Esophagus muscularis mucosa (tissue), 4 donors: ENCODE measurements at regions not wholly inside any gene's neighbourhood (a gene's known extent, or its start where the extent isn't known, plus 50 kb on each side); places are given as distances from the start of the nearest gene placed in this dataset.

Experiments
- DNase-seq: peaks from one replicate; pipeline ENCODE4 v3.0.0-alpha.2; 2017; ENCODE audit errors: extremely low spot score
- H3K27ac ChIP-seq, 4 donors: fragments of 200-600 bp; sonication (generic); replicated peaks in 1 of 4; 1 replicate in 3 of 4; 2 replicates in 1 of 4; pipeline ENCODE4 v1.5.1; 2016 to 2019; ENCODE audit warnings: mild to moderate bottlenecking in 1 of 4
- H3K27me3 ChIP-seq, 4 donors: fragments of 200-600 bp; sonication (generic); one replicate each; pipeline versions ENCODE4 v1.5.1 to v1.6.0; 2016 to 2019
- H3K36me3 ChIP-seq, 4 donors: fragments of 200-600 bp; sonication (generic); one replicate each; pipeline ENCODE4 v1.5.1; 2016 to 2019
- H3K4me1 ChIP-seq, 4 donors: fragments of 200-600 bp; sonication (generic); one replicate each; pipeline ENCODE4 v1.5.1; 2016 to 2019
- H3K4me3 ChIP-seq, 4 donors: fragments of 200-600 bp; sonication (generic); 1 replicate in 2 of 4; 2 replicates in 2 of 4; pipeline ENCODE4 v1.5.1; 2016 to 2019; ENCODE audit warnings: mild to moderate bottlenecking in 4 of 4, moderate library complexity in 1 of 4
- H3K9me3 ChIP-seq, 4 donors: fragments of 200-600 bp; sonication (generic); 1 replicate in 3 of 4; 2 replicates in 1 of 4; pipeline ENCODE4 v1.5.1; 2016 to 2019
- EP300 ChIP-seq: sonication (generic); formaldehyde crosslinking; IDR thresholded peaks from one replicate; pipeline ENCODE4 v1.6.1; 2017; ENCODE audit warnings: antibody characterized with exemption
- POLR2A ChIP-seq: fragments of 450-650 bp; IDR thresholded peaks from one replicate; pipeline ENCODE4 v1.6.1; 2017; ENCODE audit warnings: antibody characterized with exemption, moderate library complexity, mild to moderate bottlenecking, low read depth
- POLR2AphosphoS5 ChIP-seq, 2 donors: sonication (generic); formaldehyde crosslinking; IDR thresholded peaks; one replicate each; pipeline ENCODE4 v1.6.1; 2017; ENCODE audit warnings: antibody characterized with exemption in 2 of 2
- WGBS: methylation state at CpG from one replicate; pipeline ENCODE4 v1.1.5; 2018; 5-methylcytosine and 5-hydroxymethylcytosine counted together
- intact Hi-C: fragments of 100-400 bp; cut with DNase I; formaldehyde crosslinking; loops from one replicate; pipeline ENCODE4 v1.15.1; 2023
- TF ChIP-seq, protein P1 (sequence below), 3 experiments: fragments of 200-600 bp in 2 of 3; fragments of 450-650 bp in 1 of 3; sonication (generic) in 2 of 3; IDR thresholded peaks; one replicate each; pipeline ENCODE4 v1.5.1; 2017 to 2019; ENCODE audit warnings: antibody characterized with exemption in 3 of 3, mild to moderate bottlenecking in 2 of 3, moderate library complexity in 1 of 3

DNA sequence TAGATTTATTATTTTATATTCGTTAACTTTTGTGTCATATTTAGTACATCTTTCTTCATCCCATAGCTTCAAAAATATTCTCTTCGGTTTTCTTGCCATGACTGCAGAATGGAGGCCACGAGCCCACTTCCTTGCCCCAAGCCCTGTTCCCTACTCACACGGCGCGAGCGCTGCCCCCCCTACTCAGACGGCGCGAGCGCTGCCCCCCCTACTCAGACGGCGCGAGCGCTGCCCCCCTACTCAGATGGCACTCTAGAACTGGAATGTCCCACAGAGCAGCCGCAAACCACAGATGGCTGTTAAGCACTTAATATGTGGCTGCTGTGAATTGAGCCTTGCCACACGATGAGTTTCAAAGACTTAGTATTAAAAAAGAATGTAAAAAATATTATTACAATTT is 102.2 kb upstream of the PEG3 start:
- no peak overlapping the region for H3K4me3 ChIP-seq
- TF ChIP-seq POLR2A: no peak
- TF ChIP-seq, protein P1, sequence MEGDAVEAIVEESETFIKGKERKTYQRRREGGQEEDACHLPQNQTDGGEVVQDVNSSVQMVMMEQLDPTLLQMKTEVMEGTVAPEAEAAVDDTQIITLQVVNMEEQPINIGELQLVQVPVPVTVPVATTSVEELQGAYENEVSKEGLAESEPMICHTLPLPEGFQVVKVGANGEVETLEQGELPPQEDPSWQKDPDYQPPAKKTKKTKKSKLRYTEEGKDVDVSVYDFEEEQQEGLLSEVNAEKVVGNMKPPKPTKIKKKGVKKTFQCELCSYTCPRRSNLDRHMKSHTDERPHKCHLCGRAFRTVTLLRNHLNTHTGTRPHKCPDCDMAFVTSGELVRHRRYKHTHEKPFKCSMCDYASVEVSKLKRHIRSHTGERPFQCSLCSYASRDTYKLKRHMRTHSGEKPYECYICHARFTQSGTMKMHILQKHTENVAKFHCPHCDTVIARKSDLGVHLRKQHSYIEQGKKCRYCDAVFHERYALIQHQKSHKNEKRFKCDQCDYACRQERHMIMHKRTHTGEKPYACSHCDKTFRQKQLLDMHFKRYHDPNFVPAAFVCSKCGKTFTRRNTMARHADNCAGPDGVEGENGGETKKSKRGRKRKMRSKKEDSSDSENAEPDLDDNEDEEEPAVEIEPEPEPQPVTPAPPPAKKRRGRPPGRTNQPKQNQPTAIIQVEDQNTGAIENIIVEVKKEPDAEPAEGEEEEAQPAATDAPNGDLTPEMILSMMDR (IDR thresholded peaks at IDR 0.05): no peak
- TF ChIP-seq EP300: no peak
- no peak for TF ChIP-seq POLR2AphosphoS5 (IDR thresholded peaks at IDR 0.05)
- WGBS: 47% methylated on average over 17 of the region's 17 CpGs
- H3K36me3 ChIP-seq: no peaks in the 10 kb centered on the region
- intact Hi-C loops: no loop called here
- H3K27ac ChIP-seq: no peak overlapping the region
- peaks cover 0 to 35% (median 4%) of the 10 kb centered on the region in 4 donors for H3K27me3 ChIP-seq
- no peak for DNase-seq
- no peaks in the 10 kb centered on the region for H3K9me3 ChIP-seq
- no peaks in the 10 kb centered on the region for H3K4me1 ChIP-seq

DNA sequence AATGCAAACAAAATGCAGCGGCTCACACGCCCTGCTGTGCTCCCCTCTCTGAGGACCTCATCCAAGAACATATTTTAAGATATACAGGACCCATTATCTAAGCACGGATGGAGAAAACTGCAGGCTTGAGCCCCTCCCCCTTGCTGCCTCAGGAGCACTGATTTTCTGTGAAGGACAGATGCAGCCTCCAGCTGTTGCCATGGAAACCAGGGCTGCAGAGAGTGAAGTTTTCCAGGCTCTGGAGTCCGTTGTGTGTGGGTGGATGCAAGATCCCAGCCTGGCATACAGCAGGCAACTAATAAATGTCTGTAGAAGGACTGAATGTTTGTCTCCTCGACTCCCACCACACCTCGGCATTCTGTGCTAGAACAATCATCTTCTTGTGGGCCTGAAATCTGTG is 105.6 kb upstream of the PEG3 start:
- Histone ChIP-seq H3K27ac (no peak overlapping the region), H3K9me3 (no peaks in the 10 kb centered on the region), H3K27me3 (peaks cover 0 to 33% (median 4%) of the 10 kb centered on the region in 4 donors), H3K4me3 (no peak overlapping the region), H3K36me3 (no peaks in the 10 kb centered on the region), H3K4me1 (no peaks in the 10 kb centered on the region)
- TF ChIP-seq POLR2AphosphoS5 (IDR thresholded peaks at IDR 0.05) (no peak), POLR2A (no peak), EP300 (no peak)
- TF ChIP-seq, protein P1 (IDR thresholded peaks at IDR 0.05): no peak
- intact Hi-C loops: no loop called here
- no peak for DNase-seq
- 34% methylated on average over 4 of the region's 6 CpGs for WGBS

DNA sequence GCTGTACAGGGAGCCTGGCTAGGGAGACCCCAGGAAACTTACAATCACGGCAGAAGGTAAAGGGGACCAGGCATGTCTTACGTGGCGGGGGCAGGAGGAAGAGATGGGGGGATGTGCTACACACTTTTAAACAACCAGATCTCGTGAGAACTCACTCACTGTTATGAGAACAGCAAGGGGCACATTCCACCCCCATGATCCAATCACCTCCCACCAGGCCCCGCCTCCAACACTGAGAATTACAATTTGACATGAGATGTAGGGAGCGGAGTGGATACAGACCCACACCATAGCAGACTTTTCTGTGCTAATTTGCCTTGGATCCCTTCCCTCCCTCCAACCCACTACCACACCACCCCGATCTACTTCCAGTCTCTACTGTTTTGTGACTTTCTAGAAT is 106.7 kb upstream of the PEG3 start:
- Histone ChIP-seq H3K36me3 (no peaks in the 10 kb centered on the region), H3K9me3 (no peaks in the 10 kb centered on the region), H3K27me3 (peaks cover 0 to 26% (median 4%) of the 10 kb centered on the region in 4 donors), H3K27ac (no peak overlapping the region), H3K4me1 (no peaks in the 10 kb centered on the region), H3K4me3 (no peak overlapping the region)
- intact Hi-C loops: no loop called here
- TF ChIP-seq EP300 (no peak), POLR2A (no peak), POLR2AphosphoS5 (IDR thresholded peaks at IDR 0.05) (no peak)
- TF ChIP-seq, protein P1 (IDR thresholded peaks at IDR 0.05): no peak
- no peak for DNase-seq
- 79% methylated on average over 7 of the region's 7 CpGs for WGBS

DNA sequence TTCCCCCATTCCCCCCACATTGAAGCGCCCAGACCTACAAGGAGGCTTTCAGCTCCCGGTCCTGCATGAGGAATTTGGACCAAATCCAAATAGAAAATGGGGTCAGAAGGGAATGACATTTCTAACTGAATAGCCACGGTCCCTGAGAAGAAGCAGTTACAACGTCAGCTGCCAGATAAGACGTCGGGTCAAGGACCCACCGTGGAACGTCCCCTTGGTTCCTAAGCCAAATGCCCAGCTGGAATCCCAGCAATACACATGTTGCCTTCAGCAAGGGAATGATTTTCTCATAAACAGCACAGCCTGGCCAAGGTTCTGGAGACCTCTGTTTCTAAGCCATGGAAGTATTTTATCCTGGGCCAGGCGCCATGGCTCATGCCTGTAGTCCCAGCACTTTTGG is 109.1 kb upstream of the PEG3 start:
- H3K27ac ChIP-seq: no peak overlapping the region
- H3K27me3 ChIP-seq: peaks cover 0 to 12% (median 0%) of the 10 kb centered on the region in 4 donors
- TF ChIP-seq POLR2A (no peak), POLR2AphosphoS5 (IDR thresholded peaks at IDR 0.05) (no peak)
- TF ChIP-seq, protein P1 (IDR thresholded peaks at IDR 0.05): no peak
- WGBS: 55% methylated on average over 9 of the region's 9 CpGs
- no peaks in the 10 kb centered on the region for H3K36me3 ChIP-seq
- no peaks in the 10 kb centered on the region for H3K4me1 ChIP-seq
- no peaks in the 10 kb centered on the region for H3K9me3 ChIP-seq
- DNase-seq: no peak
- H3K4me3 ChIP-seq: no peak overlapping the region
- intact Hi-C loops: no loop called here

DNA sequence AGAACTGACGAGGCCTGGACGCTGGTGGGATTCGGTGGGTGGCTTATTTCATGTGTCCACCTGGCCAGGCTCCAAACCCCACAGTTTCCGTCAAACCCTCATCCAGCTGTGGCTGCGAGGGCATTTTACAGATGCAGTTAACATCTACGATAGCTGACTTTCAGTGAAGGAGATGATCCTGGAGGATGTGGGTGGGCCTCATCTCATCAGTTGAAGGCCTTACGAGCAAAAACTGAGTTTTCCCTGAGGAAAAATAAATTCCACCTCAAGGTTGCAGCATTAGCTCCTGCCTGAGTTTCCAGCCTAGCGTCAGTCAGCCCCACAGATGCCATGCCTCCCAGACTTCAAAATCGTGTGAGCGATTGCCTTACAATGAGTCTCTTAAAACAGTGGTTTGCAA is 111.1 kb upstream of the PEG3 start:
- no peaks in the 10 kb centered on the region for H3K36me3 ChIP-seq
- no peaks in the 10 kb centered on the region for H3K4me1 ChIP-seq
- no peaks in the 10 kb centered on the region for H3K9me3 ChIP-seq
- TF ChIP-seq POLR2A (no peak), POLR2AphosphoS5 (IDR thresholded peaks at IDR 0.05) (no peak)
- TF ChIP-seq, protein P1 (IDR thresholded peaks at IDR 0.05): no peak
- intact Hi-C loops: no loop called here
- H3K4me3 ChIP-seq: no peak overlapping the region
- peaks cover 0 to 17% (median 0%) of the 10 kb centered on the region in 4 donors for H3K27me3 ChIP-seq
- WGBS: 89% methylated on average over 10 of the region's 10 CpGs
- no peak for DNase-seq
- no peak overlapping the region for H3K27ac ChIP-seq
